ENCODE measurements at regions not wholly inside any gene's neighbourhood (a gene's known extent, or its start where the extent isn't known, plus 50 kb on each side); places are given as distances from the start of the nearest gene placed in this dataset.

DNA sequence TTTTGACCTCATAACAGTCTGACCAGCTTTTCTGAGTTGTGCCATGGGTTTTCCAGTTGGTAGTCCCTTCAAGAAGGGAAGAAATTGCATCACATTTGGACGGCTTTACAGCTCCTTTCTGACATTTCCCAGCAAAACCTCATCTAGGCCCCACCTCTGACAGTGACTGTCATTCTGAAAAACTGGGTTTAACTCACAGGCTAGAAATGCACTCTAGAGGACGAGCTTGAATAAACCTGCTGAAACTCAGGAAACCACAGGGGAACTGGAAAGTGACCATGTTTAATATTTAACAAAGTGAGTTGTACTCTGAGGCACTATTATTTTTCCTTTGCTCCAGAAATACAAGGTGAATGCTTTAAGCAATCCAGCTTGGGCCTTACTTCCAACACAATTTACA is 434.3 kb upstream of the RASGEF1B start:
- peak in 1 of 3 donors; percentile 59 for DNase-seq
- no peak overlapping the region for H3K4me3 ChIP-seq
- H3K9ac ChIP-seq (ENCODE audit: insufficient read depth in 1 of 2, low read length in 2 of 2), result no peak overlapping the region
- H3K27ac ChIP-seq (ENCODE audit: low read depth in 1 of 2, low read length in 1 of 2), result no peak overlapping the region
- H3K36me3 ChIP-seq (ENCODE audit: control insufficient read depth in 4 of 4, insufficient read depth in 4 of 4, low read length in 4 of 4), result no peaks in the 10 kb centered on the region
- H3K27me3 ChIP-seq (ENCODE audit: control insufficient read depth in 3 of 3, insufficient read depth in 3 of 3, low read length in 2 of 3), result no peaks in the 10 kb centered on the region
- no peak for ATAC-seq (ENCODE audit: insufficient read depth, low FRiP score)
- H3K9me3 ChIP-seq (ENCODE audit: control insufficient read depth in 4 of 4, insufficient read depth in 3 of 4, low read length in 3 of 4), result no peaks in the 10 kb centered on the region
- H3K4me1 ChIP-seq (ENCODE audit: control insufficient read depth in 5 of 5, insufficient read depth in 5 of 5, low read length in 5 of 5), result peaks cover 0 to 12% (median 0%) of the 10 kb centered on the region in 5 donors
- TF ChIP-seq, protein P1, sequence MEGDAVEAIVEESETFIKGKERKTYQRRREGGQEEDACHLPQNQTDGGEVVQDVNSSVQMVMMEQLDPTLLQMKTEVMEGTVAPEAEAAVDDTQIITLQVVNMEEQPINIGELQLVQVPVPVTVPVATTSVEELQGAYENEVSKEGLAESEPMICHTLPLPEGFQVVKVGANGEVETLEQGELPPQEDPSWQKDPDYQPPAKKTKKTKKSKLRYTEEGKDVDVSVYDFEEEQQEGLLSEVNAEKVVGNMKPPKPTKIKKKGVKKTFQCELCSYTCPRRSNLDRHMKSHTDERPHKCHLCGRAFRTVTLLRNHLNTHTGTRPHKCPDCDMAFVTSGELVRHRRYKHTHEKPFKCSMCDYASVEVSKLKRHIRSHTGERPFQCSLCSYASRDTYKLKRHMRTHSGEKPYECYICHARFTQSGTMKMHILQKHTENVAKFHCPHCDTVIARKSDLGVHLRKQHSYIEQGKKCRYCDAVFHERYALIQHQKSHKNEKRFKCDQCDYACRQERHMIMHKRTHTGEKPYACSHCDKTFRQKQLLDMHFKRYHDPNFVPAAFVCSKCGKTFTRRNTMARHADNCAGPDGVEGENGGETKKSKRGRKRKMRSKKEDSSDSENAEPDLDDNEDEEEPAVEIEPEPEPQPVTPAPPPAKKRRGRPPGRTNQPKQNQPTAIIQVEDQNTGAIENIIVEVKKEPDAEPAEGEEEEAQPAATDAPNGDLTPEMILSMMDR (IDR thresholded peaks at IDR 0.05; ENCODE audit: control extremely low read depth, extremely low read depth), result no peak
- 10 to 46% methylated on average over 2 of the region's 2 CpGs for WGBS, 2 donors

DNA sequence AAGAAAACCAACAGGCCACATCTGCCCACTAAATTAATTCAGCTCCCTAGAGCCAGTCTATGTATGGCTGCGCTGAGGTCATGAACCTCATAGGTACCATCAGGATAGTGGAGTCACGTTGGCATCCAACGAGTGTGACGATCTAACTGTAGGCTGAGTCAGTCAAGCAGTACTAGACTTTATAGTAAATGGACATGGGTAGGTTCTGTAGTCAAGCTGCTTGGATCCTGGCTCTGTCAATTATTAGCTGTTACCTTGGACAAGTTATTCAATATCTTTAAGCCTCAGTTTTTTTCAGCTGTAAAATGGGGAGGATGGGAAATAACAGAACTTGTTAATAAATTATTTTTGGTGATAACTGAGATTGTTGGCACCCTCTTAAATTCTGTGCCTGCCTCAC is 432.4 kb upstream of the RASGEF1B start:
- no peak overlapping the region for H3K9ac ChIP-seq (ENCODE audit: insufficient read depth in 1 of 2, low read length in 2 of 2)
- no peaks in the 10 kb centered on the region for H3K36me3 ChIP-seq (ENCODE audit: control insufficient read depth in 4 of 4, insufficient read depth in 4 of 4, low read length in 4 of 4)
- no peak overlapping the region for H3K4me3 ChIP-seq
- 95 to 97% methylated on average over 4 of the region's 4 CpGs for WGBS, 2 donors
- H3K27me3 ChIP-seq (ENCODE audit: control insufficient read depth in 3 of 3, insufficient read depth in 3 of 3, low read length in 2 of 3), result no peaks in the 10 kb centered on the region
- no peak for ATAC-seq (ENCODE audit: insufficient read depth, low FRiP score)
- no peak overlapping the region for H3K27ac ChIP-seq (ENCODE audit: low read depth in 1 of 2, low read length in 1 of 2)
- TF ChIP-seq, protein P1 (IDR thresholded peaks at IDR 0.05; ENCODE audit: control extremely low read depth, extremely low read depth), result no peak
- DNase-seq, result no peak
- H3K4me1 ChIP-seq (ENCODE audit: control insufficient read depth in 5 of 5, insufficient read depth in 5 of 5, low read length in 5 of 5), result peaks cover 0 to 2% (median 0%) of the 10 kb centered on the region in 5 donors
- H3K9me3 ChIP-seq (ENCODE audit: control insufficient read depth in 4 of 4, insufficient read depth in 3 of 4, low read length in 3 of 4), result no peaks in the 10 kb centered on the region

GRCh38 chr4:81903212-81903611 is 431.5 kb upstream of the RASGEF1B start:
- TF ChIP-seq, protein P1 (IDR thresholded peaks at IDR 0.05; ENCODE audit: control extremely low read depth, extremely low read depth), result no peak
- H3K36me3 ChIP-seq (ENCODE audit: control insufficient read depth in 4 of 4, insufficient read depth in 4 of 4, low read length in 4 of 4), result no peaks in the 10 kb centered on the region
- ATAC-seq (ENCODE audit: insufficient read depth, low FRiP score), result no peak
- no peak overlapping the region for H3K27ac ChIP-seq (ENCODE audit: low read depth in 1 of 2, low read length in 1 of 2)
- H3K27me3 ChIP-seq (ENCODE audit: control insufficient read depth in 3 of 3, insufficient read depth in 3 of 3, low read length in 2 of 3), result no peaks in the 10 kb centered on the region
- H3K9me3 ChIP-seq (ENCODE audit: control insufficient read depth in 4 of 4, insufficient read depth in 3 of 4, low read length in 3 of 4), result no peaks in the 10 kb centered on the region
- whole genome bisulfite sequencing, 2 donors, result 83 to 92% methylated on average over 2 of the region's 2 CpGs
- H3K4me1 ChIP-seq (ENCODE audit: control insufficient read depth in 5 of 5, insufficient read depth in 5 of 5, low read length in 5 of 5), result no peaks in the 10 kb centered on the region
- no peak overlapping the region for H3K4me3 ChIP-seq
- no peak for DNase-seq
- no peak overlapping the region for H3K9ac ChIP-seq (ENCODE audit: insufficient read depth in 1 of 2, low read length in 2 of 2)

- TF ChIP-seq, protein P1 (IDR thresholded peaks at IDR 0.05; ENCODE audit: control extremely low read depth, extremely low read depth), result no peak
- DNase-seq, result no peak
- no peak for ATAC-seq (ENCODE audit: insufficient read depth, low FRiP score)
- Histone ChIP-seq H3K27ac (ENCODE audit: low read depth in 1 of 2, low read length in 1 of 2) (no peak overlapping the region), H3K4me1 (ENCODE audit: control insufficient read depth in 5 of 5, insufficient read depth in 5 of 5, low read length in 5 of 5) (no peaks in the 10 kb centered on the region), H3K9me3 (ENCODE audit: control insufficient read depth in 4 of 4, insufficient read depth in 3 of 4, low read length in 3 of 4) (no peaks in the 10 kb centered on the region), H3K27me3 (ENCODE audit: control insufficient read depth in 3 of 3, insufficient read depth in 3 of 3, low read length in 2 of 3) (no peaks in the 10 kb centered on the region), H3K36me3 (ENCODE audit: control insufficient read depth in 4 of 4, insufficient read depth in 4 of 4, low read length in 4 of 4) (no peaks in the 10 kb centered on the region), H3K4me3 (no peak overlapping the region), H3K9ac (ENCODE audit: insufficient read depth in 1 of 2, low read length in 2 of 2) (no peak overlapping the region)
- WGBS, 2 donors, result 73 to 79% methylated on average over 4 of the region's 4 CpGs
These were observed 427.3 kb upstream of the RASGEF1B start for GRCh38 chr4:81898862-81899504.
